ENCODE measurements at regions not wholly inside any gene's neighbourhood (a gene's known extent, or its start where the extent isn't known, plus 50 kb on each side); places are given as distances from the start of the nearest gene placed in this dataset.

- Histone ChIP-seq H3K9me3 (no peaks in the 10 kb centered on the region), H3K27me3 (no peaks in the 10 kb centered on the region), H3K27ac (no peak overlapping the region), H3K4me3 (no peak overlapping the region), H3K36me3 (no peaks in the 10 kb centered on the region), H3K4me1 (no peaks in the 10 kb centered on the region)
- TF ChIP-seq POLR2A (IDR thresholded peaks at IDR 0.05) (no peak), CTCF (IDR thresholded peaks at IDR 0.05) (no peak)
- no peak for DNase-seq
These were observed 78.1 kb upstream of the GNAO1 start for GRCh38 chr16:56113223-56113622.

GRCh38 chr16:56111100-56111499 lies 80.2 kb upstream of the GNAO1 start:
- Histone ChIP-seq H3K4me3 (no peak overlapping the region), H3K36me3 (no peaks in the 10 kb centered on the region), H3K9me3 (no peaks in the 10 kb centered on the region), H3K4me1 (no peaks in the 10 kb centered on the region), H3K27me3 (no peaks in the 10 kb centered on the region), H3K27ac (no peak overlapping the region)
- no peak for DNase-seq
- no peak for TF ChIP-seq POLR2A (IDR thresholded peaks at IDR 0.05)
- no peak for TF ChIP-seq CTCF (IDR thresholded peaks at IDR 0.05)

- H3K9me3 ChIP-seq = no peaks in the 10 kb centered on the region
- H3K4me1 ChIP-seq = no peaks in the 10 kb centered on the region
- no peaks in the 10 kb centered on the region for H3K27me3 ChIP-seq
- H3K27ac ChIP-seq = no peak overlapping the region
- no peaks in the 10 kb centered on the region for H3K36me3 ChIP-seq
- no peak overlapping the region for H3K4me3 ChIP-seq
- DNase-seq = no peak
- TF ChIP-seq POLR2A (IDR thresholded peaks at IDR 0.05) (no peak), CTCF (IDR thresholded peaks at IDR 0.05) (no peak)
These were observed 81.3 kb upstream of the GNAO1 start for GRCh38 chr16:56109994-56110393.

- Histone ChIP-seq H3K27ac (no peak overlapping the region), H3K4me1 (no peaks in the 10 kb centered on the region), H3K4me3 (no peak overlapping the region), H3K36me3 (no peaks in the 10 kb centered on the region), H3K9me3 (no peaks in the 10 kb centered on the region), H3K27me3 (no peaks in the 10 kb centered on the region)
- DNase-seq = no peak
- TF ChIP-seq POLR2A (IDR thresholded peaks at IDR 0.05) (no peak), CTCF (IDR thresholded peaks at IDR 0.05) (no peak)
These were observed 82.1 kb upstream of the GNAO1 start for GRCh38 chr16:56109205-56109604.

- Histone ChIP-seq H3K27ac (no peak overlapping the region), H3K4me1 (no peaks in the 10 kb centered on the region), H3K36me3 (no peaks in the 10 kb centered on the region), H3K4me3 (no peak overlapping the region), H3K9me3 (no peaks in the 10 kb centered on the region), H3K27me3 (no peaks in the 10 kb centered on the region)
- no peak for DNase-seq
- TF ChIP-seq POLR2A (IDR thresholded peaks at IDR 0.05) = no peak
- no peak for TF ChIP-seq CTCF (IDR thresholded peaks at IDR 0.05)
These were observed 82.6 kb upstream of the GNAO1 start for GRCh38 chr16:56108724-56109123.

- H3K9me3 ChIP-seq = no peaks in the 10 kb centered on the region
- no peak for TF ChIP-seq POLR2A (IDR thresholded peaks at IDR 0.05)
- H3K27ac ChIP-seq = no peak overlapping the region
- H3K36me3 ChIP-seq = no peaks in the 10 kb centered on the region
- H3K4me3 ChIP-seq = no peak overlapping the region
- H3K4me1 ChIP-seq = no peaks in the 10 kb centered on the region
- H3K27me3 ChIP-seq = no peaks in the 10 kb centered on the region
- DNase-seq = no peak
These were observed 83.2 kb upstream of the GNAO1 start for GRCh38 chr16:56108056-56108471.
